Hepatic stellate cell (primary cell): ENCODE measurements at regions not wholly inside any gene's neighbourhood (a gene's known extent, or its start where the extent isn't known, plus 50 kb on each side); places are given as distances from the start of the nearest gene placed in this dataset.
A peak's percentile ranks its signal among the peaks of the same experiment; 100 is the strongest.
"Not testable (repeated sequence)": the region's sequence is repeated elsewhere in the genome, so short reads cannot be mapped to it uniquely, and the experiment has no call there.

Source experiments
- DNase-seq: peaks from one replicate; pipeline ENCODE4 v3.0.0; 2011; ENCODE audit warnings: low spot score

- DNase-seq, result no peak
Measured at GRCh38 chr1:98287626-98288025, 366.8 kb upstream of the DPYD start.

- DNase-seq, result no peak
Measured at GRCh38 chr1:98286656-98287055, 365.8 kb upstream of the DPYD start.

GRCh38 chr1:98285286-98285685, 364.5 kb upstream of the DPYD start:
- not testable (repeated sequence) for DNase-seq

- DNase-seq, result no peak
Measured at GRCh38 chr1:98280049-98280448, 359.2 kb upstream of the DPYD start.

- DNase-seq, result no peak
Measured at GRCh38 chr1:98278055-98278454, 357.2 kb upstream of the DPYD start.

- no peak for DNase-seq
Measured at GRCh38 chr1:98277118-98277517, 356.3 kb upstream of the DPYD start.

GRCh38 chr1:98276514-98276913, 355.7 kb upstream of the DPYD start:
- DNase-seq, result no peak

- no peak for DNase-seq
Measured at GRCh38 chr1:98268316-98268715, 347.5 kb upstream of the DPYD start.

- DNase-seq, result no peak
Measured at GRCh38 chr1:98267423-98267822, 346.6 kb upstream of the DPYD start.

GRCh38 chr1:98264727-98265126, 343.9 kb upstream of the DPYD start:
- no peak for DNase-seq

- DNase-seq, result peak; percentile 1
Measured at GRCh38 chr1:98260839-98261238, 340.0 kb upstream of the DPYD start.

GRCh38 chr1:98260412-98260811, 339.6 kb upstream of the DPYD start:
- no peak for DNase-seq

- no peak for DNase-seq
Measured at GRCh38 chr1:98256700-98257099, 335.9 kb upstream of the DPYD start.

- DNase-seq, result no peak
Measured at GRCh38 chr1:98253145-98253544, 332.3 kb upstream of the DPYD start.

GRCh38 chr1:98251497-98251896, 330.7 kb upstream of the DPYD start:
- no peak for DNase-seq

GRCh38 chr1:98232678-98233077, 311.8 kb upstream of the DPYD start:
- no peak for DNase-seq

GRCh38 chr1:98222706-98223105, 301.9 kb upstream of the DPYD start:
- no peak for DNase-seq

GRCh38 chr1:98221923-98222322, 301.1 kb upstream of the DPYD start:
- no peak for DNase-seq

- DNase-seq, result no peak
Measured at GRCh38 chr1:98217601-98218000, 296.8 kb upstream of the DPYD start.

- DNase-seq, result no peak
Measured at GRCh38 chr1:98216304-98216703, 295.5 kb upstream of the DPYD start.

- no peak for DNase-seq
Measured at GRCh38 chr1:98211271-98211845, 290.5 kb upstream of the DPYD start.

GRCh38 chr1:98210563-98210962, 289.7 kb upstream of the DPYD start:
- DNase-seq, result no peak

- DNase-seq, result peak; percentile 14
Measured at GRCh38 chr1:98210064-98210463, 289.2 kb upstream of the DPYD start.

GRCh38 chr1:98205291-98206017, 284.6 kb upstream of the DPYD start:
- no peak for DNase-seq
